ENCODE measurements at regions not wholly inside any gene's neighbourhood (a gene's known extent, or its start where the extent isn't known, plus 50 kb on each side); places are given as distances from the start of the nearest gene placed in this dataset.

DNA sequence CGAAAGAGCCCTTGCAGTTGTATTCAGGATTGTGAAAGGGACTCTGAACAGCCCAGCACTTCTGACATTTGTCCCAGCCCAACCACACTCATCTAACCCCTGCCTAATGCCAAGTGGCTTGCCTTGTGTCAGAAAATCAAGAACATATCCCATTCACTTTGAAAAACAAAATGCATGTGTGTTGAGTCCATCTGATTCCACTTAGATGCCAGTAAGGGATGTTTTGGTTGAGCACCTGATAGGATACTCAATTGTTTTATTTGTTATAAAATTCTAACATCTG lies 776.8 kb downstream of the BCL11A start:
- TF ChIP-seq, protein P1, sequence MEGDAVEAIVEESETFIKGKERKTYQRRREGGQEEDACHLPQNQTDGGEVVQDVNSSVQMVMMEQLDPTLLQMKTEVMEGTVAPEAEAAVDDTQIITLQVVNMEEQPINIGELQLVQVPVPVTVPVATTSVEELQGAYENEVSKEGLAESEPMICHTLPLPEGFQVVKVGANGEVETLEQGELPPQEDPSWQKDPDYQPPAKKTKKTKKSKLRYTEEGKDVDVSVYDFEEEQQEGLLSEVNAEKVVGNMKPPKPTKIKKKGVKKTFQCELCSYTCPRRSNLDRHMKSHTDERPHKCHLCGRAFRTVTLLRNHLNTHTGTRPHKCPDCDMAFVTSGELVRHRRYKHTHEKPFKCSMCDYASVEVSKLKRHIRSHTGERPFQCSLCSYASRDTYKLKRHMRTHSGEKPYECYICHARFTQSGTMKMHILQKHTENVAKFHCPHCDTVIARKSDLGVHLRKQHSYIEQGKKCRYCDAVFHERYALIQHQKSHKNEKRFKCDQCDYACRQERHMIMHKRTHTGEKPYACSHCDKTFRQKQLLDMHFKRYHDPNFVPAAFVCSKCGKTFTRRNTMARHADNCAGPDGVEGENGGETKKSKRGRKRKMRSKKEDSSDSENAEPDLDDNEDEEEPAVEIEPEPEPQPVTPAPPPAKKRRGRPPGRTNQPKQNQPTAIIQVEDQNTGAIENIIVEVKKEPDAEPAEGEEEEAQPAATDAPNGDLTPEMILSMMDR (IDR thresholded peaks at IDR 0.05) = no peak
- TF ChIP-seq POLR2A (IDR thresholded peaks at IDR 0.05) = no peak
